ENCODE measurements at regions not wholly inside any gene's neighbourhood (a gene's known extent, or its start where the extent isn't known, plus 50 kb on each side); places are given as distances from the start of the nearest gene placed in this dataset.

DNA sequence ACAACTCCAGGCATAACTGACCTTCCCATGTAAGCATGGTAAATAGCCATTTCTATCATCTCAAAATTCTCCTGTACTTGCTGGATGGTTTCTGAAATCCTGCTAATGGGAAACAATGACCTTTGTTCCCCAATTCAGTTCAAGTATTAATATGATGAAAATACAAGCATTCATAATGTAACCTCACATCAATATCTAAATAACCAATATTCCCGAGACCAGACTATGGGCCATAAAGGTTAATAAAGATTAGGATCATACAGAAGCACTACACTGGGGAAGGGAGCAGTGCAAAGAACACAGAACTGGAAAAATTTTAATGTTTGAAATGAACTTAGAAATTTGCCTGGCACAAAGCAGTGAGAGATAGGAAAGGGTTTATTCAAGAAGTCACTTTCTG lies 151.3 kb upstream of the SETMAR start:
- TF ChIP-seq CTCF (IDR thresholded peaks at IDR 0.05) (no peak), EP300 (IDR thresholded peaks at IDR 0.05) (no peak), POLR2A (IDR thresholded peaks at IDR 0.05; ENCODE audit: low read length) (no peak), RCOR1 (IDR thresholded peaks at IDR 0.05; ENCODE audit: low read depth, low read length) (no peak), BCL3 (IDR thresholded peaks at IDR 0.05) (no peak)
- TF ChIP-seq, protein P1, sequence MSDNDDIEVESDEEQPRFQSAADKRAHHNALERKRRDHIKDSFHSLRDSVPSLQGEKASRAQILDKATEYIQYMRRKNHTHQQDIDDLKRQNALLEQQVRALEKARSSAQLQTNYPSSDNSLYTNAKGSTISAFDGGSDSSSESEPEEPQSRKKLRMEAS (IDR thresholded peaks at IDR 0.05): no peak

Measured in A549 (cell line).